Gastrocnemius medialis (tissue), 4 donors: ENCODE measurements at regions not wholly inside any gene's neighbourhood (a gene's known extent, or its start where the extent isn't known, plus 50 kb on each side); places are given as distances from the start of the nearest gene placed in this dataset.

Source experiments
- POLR2A ChIP-seq, 2 donors: fragments of 450-650 bp; IDR thresholded peaks; one replicate each; pipeline ENCODE4 v1.6.1; 2017; ENCODE audit warnings: antibody characterized with exemption in 2 of 2, mild to moderate bottlenecking in 2 of 2, moderate library complexity in 2 of 2
- TF ChIP-seq, protein P1 (sequence below), 5 experiments: fragments of 450-650 bp in 3 of 5; fragments of 200-600 bp in 2 of 5; sonication (generic) in 2 of 5; IDR thresholded peaks in 4 of 5; conservative IDR thresholded peaks in 1 of 5; 1 replicate in 4 of 5; 2 replicates in 1 of 5; pipeline ENCODE4 v1.5.1; 2016 to 2019; ENCODE audit warnings: antibody characterized with exemption in 5 of 5, mild to moderate bottlenecking in 3 of 5, moderate library complexity in 3 of 5

- TF ChIP-seq, protein P1, sequence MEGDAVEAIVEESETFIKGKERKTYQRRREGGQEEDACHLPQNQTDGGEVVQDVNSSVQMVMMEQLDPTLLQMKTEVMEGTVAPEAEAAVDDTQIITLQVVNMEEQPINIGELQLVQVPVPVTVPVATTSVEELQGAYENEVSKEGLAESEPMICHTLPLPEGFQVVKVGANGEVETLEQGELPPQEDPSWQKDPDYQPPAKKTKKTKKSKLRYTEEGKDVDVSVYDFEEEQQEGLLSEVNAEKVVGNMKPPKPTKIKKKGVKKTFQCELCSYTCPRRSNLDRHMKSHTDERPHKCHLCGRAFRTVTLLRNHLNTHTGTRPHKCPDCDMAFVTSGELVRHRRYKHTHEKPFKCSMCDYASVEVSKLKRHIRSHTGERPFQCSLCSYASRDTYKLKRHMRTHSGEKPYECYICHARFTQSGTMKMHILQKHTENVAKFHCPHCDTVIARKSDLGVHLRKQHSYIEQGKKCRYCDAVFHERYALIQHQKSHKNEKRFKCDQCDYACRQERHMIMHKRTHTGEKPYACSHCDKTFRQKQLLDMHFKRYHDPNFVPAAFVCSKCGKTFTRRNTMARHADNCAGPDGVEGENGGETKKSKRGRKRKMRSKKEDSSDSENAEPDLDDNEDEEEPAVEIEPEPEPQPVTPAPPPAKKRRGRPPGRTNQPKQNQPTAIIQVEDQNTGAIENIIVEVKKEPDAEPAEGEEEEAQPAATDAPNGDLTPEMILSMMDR (IDR thresholded peaks at IDR 0.05 in 4 of 5, conservative IDR thresholded peaks at IDR 0.05 in 1 of 5), result no peak
- no peak for TF ChIP-seq POLR2A (IDR thresholded peaks at IDR 0.05)
These were observed 59.6 kb upstream of the TMEM163 start for GRCh38 chr2:134778372-134778771.
